DOHH2 (cell line): ENCODE measurements at regions not wholly inside any gene's neighbourhood (a gene's known extent, or its start where the extent isn't known, plus 50 kb on each side); places are given as distances from the start of the nearest gene placed in this dataset.

Experiments
- EZH2phosphoT487 ChIP-seq: fragments of 200-600 bp; sonication (generic); IDR thresholded peaks from 2 replicates; pipeline ENCODE4 v1.6.1; 2017; ENCODE audit warnings: borderline replicate concordance, mild to moderate bottlenecking, antibody characterized with exemption, low read length, moderate library complexity, mixed read lengths
- TF ChIP-seq, protein P1 (sequence below): fragments of 200-600 bp; sonication (generic); IDR thresholded peaks from one replicate; pipeline ENCODE4 v1.5.1; 2014; ENCODE audit warnings: antibody characterized with exemption, mild to moderate bottlenecking, low read depth, low read length; ENCODE audit not compliant: poor library complexity, severe bottlenecking

DNA sequence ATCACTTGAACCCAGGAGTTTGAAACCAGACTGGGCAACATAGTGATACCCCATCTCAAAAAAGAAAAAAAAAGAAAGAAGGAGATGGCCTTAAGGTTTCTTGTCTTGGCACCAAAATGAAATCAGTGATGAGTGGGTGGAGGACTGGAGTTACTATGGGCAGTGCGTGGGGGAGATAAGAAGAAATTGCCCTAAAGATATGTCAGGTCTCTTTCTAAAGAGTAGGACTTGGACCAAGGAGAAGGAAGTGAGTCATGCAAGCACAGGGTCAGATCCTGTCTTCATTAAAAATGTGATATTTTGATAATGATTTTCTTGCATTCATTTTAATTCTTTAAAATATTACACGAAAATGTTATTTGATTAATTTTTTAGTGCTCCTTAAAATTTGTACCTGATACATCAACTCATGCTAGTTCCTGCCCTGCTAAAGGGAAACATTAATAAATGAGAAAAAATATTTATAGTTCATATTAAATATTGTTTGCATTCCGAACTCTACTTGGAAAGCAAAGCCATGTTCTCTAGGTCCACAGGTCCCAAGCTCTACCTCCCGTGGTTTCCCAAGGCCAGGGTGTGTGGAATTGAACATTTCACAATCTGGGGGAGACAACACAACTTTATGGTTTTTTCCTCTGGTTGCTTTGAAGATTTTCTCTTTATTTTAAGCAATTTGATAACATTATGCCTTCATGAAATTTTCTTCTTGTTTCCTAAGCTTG is 62.6 kb upstream of the CTLA4 start:
- TF ChIP-seq, protein P1, sequence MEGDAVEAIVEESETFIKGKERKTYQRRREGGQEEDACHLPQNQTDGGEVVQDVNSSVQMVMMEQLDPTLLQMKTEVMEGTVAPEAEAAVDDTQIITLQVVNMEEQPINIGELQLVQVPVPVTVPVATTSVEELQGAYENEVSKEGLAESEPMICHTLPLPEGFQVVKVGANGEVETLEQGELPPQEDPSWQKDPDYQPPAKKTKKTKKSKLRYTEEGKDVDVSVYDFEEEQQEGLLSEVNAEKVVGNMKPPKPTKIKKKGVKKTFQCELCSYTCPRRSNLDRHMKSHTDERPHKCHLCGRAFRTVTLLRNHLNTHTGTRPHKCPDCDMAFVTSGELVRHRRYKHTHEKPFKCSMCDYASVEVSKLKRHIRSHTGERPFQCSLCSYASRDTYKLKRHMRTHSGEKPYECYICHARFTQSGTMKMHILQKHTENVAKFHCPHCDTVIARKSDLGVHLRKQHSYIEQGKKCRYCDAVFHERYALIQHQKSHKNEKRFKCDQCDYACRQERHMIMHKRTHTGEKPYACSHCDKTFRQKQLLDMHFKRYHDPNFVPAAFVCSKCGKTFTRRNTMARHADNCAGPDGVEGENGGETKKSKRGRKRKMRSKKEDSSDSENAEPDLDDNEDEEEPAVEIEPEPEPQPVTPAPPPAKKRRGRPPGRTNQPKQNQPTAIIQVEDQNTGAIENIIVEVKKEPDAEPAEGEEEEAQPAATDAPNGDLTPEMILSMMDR, result no peak
- TF ChIP-seq EZH2phosphoT487, result no peak
